H9 (cell line): ENCODE measurements at regions not wholly inside any gene's neighbourhood (a gene's known extent, or its start where the extent isn't known, plus 50 kb on each side); places are given as distances from the start of the nearest gene placed in this dataset.
A peak's percentile ranks its signal among the peaks of the same experiment; 100 is the strongest.

Experiments used
- DNase-seq: peaks from one replicate; pipeline ENCODE4 v3.0.0-alpha.2; 2017
- H2AFZ ChIP-seq: one replicate; pipeline ENCODE4 v1.6.1; 2013; ENCODE audit warnings: mild to moderate bottlenecking, low read length, control low read depth, moderate library complexity
- H2AK5ac ChIP-seq: 2 replicates; pipeline ENCODE4 v1.6.1; 2013; ENCODE audit warnings: low read length, control low read depth, mixed read lengths; ENCODE audit not compliant: insufficient read length
- H2BK120ac ChIP-seq: one replicate; pipeline ENCODE4 v1.6.1; 2013; ENCODE audit warnings: low read depth, mild to moderate bottlenecking, low read length, control low read depth, inconsistent platforms; ENCODE audit not compliant: poor library complexity, severe bottlenecking
- H2BK12ac ChIP-seq: 2 replicates; pipeline ENCODE4 v1.6.1; 2013; ENCODE audit warnings: low read length, control low read depth, mixed read lengths, low read depth; ENCODE audit not compliant: insufficient read length
- H2BK15ac ChIP-seq: 2 replicates; pipeline ENCODE4 v1.6.1; 2013; ENCODE audit warnings: low read depth, low read length, control low read depth
- H2BK20ac ChIP-seq: one replicate; pipeline ENCODE4 v1.6.1; 2013; ENCODE audit warnings: low read depth, mild to moderate bottlenecking, low read length, control low read depth, inconsistent platforms; ENCODE audit not compliant: poor library complexity, severe bottlenecking
- H2BK5ac ChIP-seq: 2 replicates; pipeline ENCODE4 v1.6.1; 2013; ENCODE audit warnings: low read length, control low read depth, mixed read lengths; ENCODE audit not compliant: insufficient read length
- H3K14ac ChIP-seq: 2 replicates; pipeline ENCODE4 v1.6.1; 2013; ENCODE audit warnings: low read length, control low read depth; ENCODE audit not compliant: insufficient read depth
- H3K18ac ChIP-seq: 2 replicates; pipeline ENCODE4 v1.6.1; 2013; ENCODE audit warnings: low read depth, mild to moderate bottlenecking, mixed read lengths, low read length, control low read depth; ENCODE audit not compliant: insufficient read length
- H3K23ac ChIP-seq: 2 replicates; pipeline ENCODE4 v1.6.1; 2013; ENCODE audit warnings: low read length, control low read depth, mixed read lengths, low read depth; ENCODE audit not compliant: insufficient read length
- H3K23me2 ChIP-seq: 2 replicates; pipeline ENCODE4 v1.6.1; 2013; ENCODE audit warnings: low read depth, mild to moderate bottlenecking, mixed read lengths, low read length, control low read depth; ENCODE audit not compliant: insufficient read length, poor library complexity, severe bottlenecking
- H3K27ac ChIP-seq: 2 replicates; pipeline ENCODE4 v1.5.1; 2013; ENCODE audit warnings: low read length, control low read depth, mixed read lengths, low read depth; ENCODE audit not compliant: insufficient read length
- H3K27me3 ChIP-seq: 2 replicates; pipeline ENCODE4 v1.6.1; 2013; ENCODE audit warnings: low read length, control low read depth, inconsistent platforms; ENCODE audit not compliant: insufficient read depth
- H3K4ac ChIP-seq: 2 replicates; pipeline ENCODE4 v1.6.1; 2013; ENCODE audit warnings: low read depth, mild to moderate bottlenecking, control low read depth, inconsistent platforms, low read length, moderate library complexity
- H3K4me1 ChIP-seq: 2 replicates; pipeline ENCODE4 v1.6.1; 2013; ENCODE audit warnings: low read length, control low read depth, inconsistent platforms; ENCODE audit not compliant: insufficient read depth
- H3K4me2 ChIP-seq: 2 replicates; pipeline ENCODE4 v1.6.1; 2013; ENCODE audit warnings: low read length, control low read depth, mixed read lengths; ENCODE audit not compliant: insufficient read length, insufficient read depth
- H3K56ac ChIP-seq: 2 replicates; pipeline ENCODE4 v1.6.1; 2013; ENCODE audit warnings: low read depth, mild to moderate bottlenecking, mixed read lengths, low read length, control low read depth; ENCODE audit not compliant: insufficient read length
- H3K79me1 ChIP-seq: 2 replicates; pipeline ENCODE4 v1.6.1; 2013; ENCODE audit warnings: low read depth, mild to moderate bottlenecking, moderate library complexity, low read length, control low read depth, inconsistent platforms; ENCODE audit not compliant: insufficient read depth, poor library complexity, severe bottlenecking
- H3K79me2 ChIP-seq: 2 replicates; pipeline ENCODE4 v1.6.1; 2013; ENCODE audit warnings: low read length, control low read depth, inconsistent platforms; ENCODE audit not compliant: insufficient read depth
- H3K9ac ChIP-seq: 2 replicates; pipeline ENCODE4 v1.6.1; 2013; ENCODE audit warnings: low read length, control low read depth, mixed read lengths; ENCODE audit not compliant: insufficient read length; ENCODE audit errors: extremely low read depth
- H3K9me3 ChIP-seq: one replicate; pipeline ENCODE4 v1.6.1; 2013; ENCODE audit warnings: low read depth, low read length, inconsistent platforms; ENCODE audit not compliant: control insufficient read depth
- H3T11ph ChIP-seq: one replicate; pipeline ENCODE4 v1.6.1; 2013; ENCODE audit warnings: mild to moderate bottlenecking, low read length, control low read depth, inconsistent platforms
- H4K20me1 ChIP-seq: one replicate; pipeline ENCODE4 v1.6.1; 2013; ENCODE audit not compliant: control insufficient read depth, insufficient read length, insufficient read depth
- H4K5ac ChIP-seq: 2 replicates; pipeline ENCODE4 v1.6.1; 2013; ENCODE audit warnings: low read depth, mild to moderate bottlenecking, mixed read lengths, low read length, control low read depth; ENCODE audit not compliant: insufficient read length
- H4K8ac ChIP-seq: replicated peaks from 2 replicates; pipeline ENCODE4 v1.6.1; 2013; ENCODE audit warnings: low read length, control low read depth, mixed read lengths, low read depth; ENCODE audit not compliant: insufficient read length
- H4K91ac ChIP-seq: 2 replicates; pipeline ENCODE4 v1.6.1; 2013; ENCODE audit warnings: low read depth, mild to moderate bottlenecking, moderate library complexity, mixed read lengths, low read length, control low read depth; ENCODE audit not compliant: insufficient read length
- H3K27ac Mint-ChIP-seq, 3 experiments: 2 replicates in 2 of 3; 3 replicates in 1 of 3; pipeline ENCODE4 v1.8.0; 2020 to 2021; ENCODE audit warnings: mixed read lengths in 3 of 3, mild to moderate bottlenecking in 1 of 3, moderate library complexity in 1 of 3
- H3K27me3 Mint-ChIP-seq: 2 replicates; pipeline ENCODE4 v1.8.0; 2021; ENCODE audit warnings: low read depth, mild to moderate bottlenecking, moderate library complexity, mixed read lengths
- H3K36me3 Mint-ChIP-seq, 3 experiments: 2 replicates in 2 of 3; 3 replicates in 1 of 3; pipeline ENCODE4 v1.8.0; 2020 to 2021; ENCODE audit warnings: low read depth in 3 of 3, mixed read lengths in 3 of 3; ENCODE audit not compliant: insufficient read depth in 1 of 3
- H3K4me1 Mint-ChIP-seq, 2 experiments: 2 replicates each; pipeline ENCODE4 v1.8.0; 2020; ENCODE audit warnings: mixed read lengths in 2 of 2
- H3K4me3 Mint-ChIP-seq, 2 experiments: 2 replicates in 1 of 2; 3 replicates in 1 of 2; pipeline ENCODE4 v1.8.0; 2020 to 2021; ENCODE audit warnings: mild to moderate bottlenecking in 2 of 2, mixed read lengths in 2 of 2, moderate library complexity in 1 of 2
- H3K9me3 Mint-ChIP-seq, 2 experiments: 2 replicates in 1 of 2; 3 replicates in 1 of 2; pipeline ENCODE4 v1.8.0; 2020; ENCODE audit warnings: mild to moderate bottlenecking in 2 of 2, mixed read lengths in 2 of 2, moderate library complexity in 1 of 2
- CTCF ChIP-seq: fragments of 200-600 bp; sonication (generic); conservative IDR thresholded peaks from 3 replicates; pipeline ENCODE4 v1.8.0; 2021; ENCODE audit warnings: antibody characterized with exemption, mild to moderate bottlenecking
- WGBS: extraction: QIAGEN DNeasy Blood & Tissue Kit; methylation state at CpG from one replicate; pipeline ENCODE4 v1.1.7; 2013; ENCODE audit warnings: missing lambda C conversion rate, low lambda C conversion rate, mixed read lengths; ENCODE audit not compliant: insufficient read length; ENCODE audit errors: extremely low coverage; 5-methylcytosine and 5-hydroxymethylcytosine counted together

GRCh38 chr16:51290442-51291285, 139.6 kb upstream of the SALL1 start:
- Histone ChIP-seq H3K4ac (no peak overlapping the region), H2BK5ac (no peak overlapping the region), H4K20me1 (no peaks in the 10 kb centered on the region), H3K27ac (peak overlapping the region; percentile 25), H3K56ac (no peak overlapping the region), H4K8ac (no peak overlapping the region), H3K4me2 (peak overlapping the region; percentile 20), H3K4me1 (peaks cover 14% of the 10 kb centered on the region), H3K79me2 (no peaks in the 10 kb centered on the region), H3K23ac (no peak overlapping the region), H2AK5ac (no peak overlapping the region), H4K91ac (no peak overlapping the region), H3K18ac (no peak overlapping the region), H3T11ph (no peak overlapping the region), H4K5ac (no peak overlapping the region), H2BK12ac (no peak overlapping the region), H3K9ac (no peak overlapping the region), H2AFZ (no peak overlapping the region), H3K9me3 (no peaks in the 10 kb centered on the region), H2BK15ac (no peak overlapping the region), H2BK20ac (peak overlapping the region; percentile 60), H2BK120ac (no peak overlapping the region), H3K14ac (no peak overlapping the region), H3K79me1 (no peaks in the 10 kb centered on the region), H3K23me2 (no peaks in the 10 kb centered on the region), H3K27me3 (no peaks in the 10 kb centered on the region)
- TF ChIP-seq CTCF: no peak
- DNase-seq: peak; percentile 39
- H3K4me3 Mint-ChIP-seq: peak overlapping the region in 1 of 2 experiments; percentile 33; a peak in 1 of 5 replicates
- H3K9me3 Mint-ChIP-seq: peaks cover 5 to 12% of the 10 kb centered on the region in 2 experiments; a peak in 4 of 5 replicates
- H3K27ac Mint-ChIP-seq: peak overlapping the region; percentile 44 to 98 (median 60); a peak in 6 of 7 replicates
- H3K36me3 Mint-ChIP-seq: peaks cover 0 to 16% (median 7%) of the 10 kb centered on the region in 3 experiments; a peak in 5 of 7 replicates
- H3K27me3 Mint-ChIP-seq: no peaks in the 10 kb centered on the region; the same call in 1 of the 2 replicates
- H3K4me1 Mint-ChIP-seq: peaks cover 35 to 41% of the 10 kb centered on the region in 2 experiments
- no CpG with 5 or more reads among the region's 4 CpGs for WGBS
